GM23248 (cell line): ENCODE measurements at regions not wholly inside any gene's neighbourhood (a gene's known extent, or its start where the extent isn't known, plus 50 kb on each side); places are given as distances from the start of the nearest gene placed in this dataset.

Experiments used
- EZH2 ChIP-seq: fragments of 200-600 bp; sonication (generic); IDR thresholded peaks from 2 replicates; pipeline ENCODE4 v1.6.1; 2018; ENCODE audit warnings: antibody characterized with exemption, mild to moderate bottlenecking; ENCODE audit not compliant: insufficient read depth, poor library complexity, severe bottlenecking
- EZH2phosphoT487 ChIP-seq: fragments of 200-600 bp; sonication (generic); IDR thresholded peaks from 2 replicates; pipeline ENCODE4 v1.6.1; 2018; ENCODE audit warnings: antibody characterized with exemption, moderate library complexity, mild to moderate bottlenecking, low read depth; ENCODE audit not compliant: insufficient read depth

- no peak for TF ChIP-seq EZH2
- TF ChIP-seq EZH2phosphoT487 = no peak
Measured at GRCh38 chr5:173671121-173671949, 54.9 kb upstream of the BOD1 start.
